GM11168 (cell line): ENCODE measurements at regions not wholly inside any gene's neighbourhood (a gene's known extent, or its start where the extent isn't known, plus 50 kb on each side); places are given as distances from the start of the nearest gene placed in this dataset.
"Not testable (repeated sequence)": the region's sequence is repeated elsewhere in the genome, so short reads cannot be mapped to it uniquely, and the experiment has no call there.

Experiments
- in situ Hi-C: fragments of 300-500 bp; cut with MboI; formaldehyde crosslinking; loops from one replicate; pipeline ENCODE4 v1.12.0; 2022; ENCODE audit warnings: low sequenced_read_pairs; ENCODE audit not compliant: unreplicated experiment

GRCh38 chr5:39652481-39652880, 227.7 kb upstream of the DAB2 start:
- in situ Hi-C loops: not testable (repeated sequence)

GRCh38 chr5:39652036-39652435, 227.3 kb upstream of the DAB2 start:
- in situ Hi-C loops: no loop called here

- in situ Hi-C loops: no loop called here
Observed at GRCh38 chr5:39650008-39650762, 225.4 kb upstream of the DAB2 start.

GRCh38 chr5:39648848-39649227, 224.1 kb upstream of the DAB2 start:
- in situ Hi-C loops: no loop called here

DNA sequence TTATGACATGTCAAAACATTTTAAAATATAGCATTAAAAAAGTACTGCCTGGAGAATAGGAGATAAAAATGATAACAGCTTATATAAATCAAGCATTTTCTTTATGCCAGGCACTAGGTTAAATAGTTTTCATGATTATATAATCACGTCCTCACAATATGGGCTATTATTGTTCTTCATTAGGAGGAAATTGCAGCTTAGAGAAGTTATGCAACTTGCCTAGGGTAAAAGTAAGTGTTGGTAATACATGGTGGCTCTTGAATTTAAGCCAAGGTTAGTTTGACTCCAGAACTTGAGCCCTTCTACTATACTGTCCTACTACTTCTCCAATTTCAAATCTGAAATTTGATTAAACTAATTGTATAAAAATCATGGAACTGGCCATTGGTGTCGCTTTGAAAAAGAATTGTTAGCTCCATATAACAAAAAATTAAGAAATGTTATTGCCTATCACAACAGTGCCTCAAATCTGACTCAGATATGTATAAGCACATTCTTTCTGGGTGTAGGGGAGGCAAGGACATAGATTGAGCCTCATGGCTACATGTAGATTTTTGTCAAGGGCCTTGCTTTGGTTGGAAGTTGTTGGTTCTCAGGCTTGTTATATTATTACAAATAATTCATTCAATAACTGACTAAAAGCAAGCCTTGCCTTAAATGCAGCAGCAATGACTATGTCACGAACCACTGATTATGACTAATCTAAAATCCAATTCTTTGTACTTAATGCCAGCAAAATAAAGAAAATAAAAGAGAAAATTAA, 223.5 kb upstream of the DAB2 start:
- in situ Hi-C loops: no loop called here

DNA sequence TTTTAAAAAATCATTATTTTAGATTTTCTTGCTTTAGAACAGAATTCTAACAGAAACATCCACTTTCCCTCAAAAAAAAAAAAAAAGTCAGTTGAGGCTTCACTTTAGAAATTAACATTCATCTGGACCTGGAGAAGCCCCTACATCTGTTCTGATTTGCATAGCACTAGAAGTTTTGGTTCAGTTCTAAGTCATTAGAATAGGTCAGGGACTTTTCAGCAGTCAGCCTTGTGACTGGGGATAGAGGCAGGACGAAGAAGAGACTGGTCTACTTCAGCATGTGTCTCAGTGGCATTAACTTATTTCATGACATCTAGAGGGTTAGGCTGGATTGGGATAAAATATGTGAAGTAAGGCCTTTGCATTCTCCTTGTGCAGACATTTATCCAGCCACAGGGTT, 215.8 kb upstream of the DAB2 start:
- in situ Hi-C loops: no loop called here

GRCh38 chr5:39639618-39640089, 214.9 kb upstream of the DAB2 start:
- in situ Hi-C loops: no loop called here

- in situ Hi-C loops: no loop called here
Observed at GRCh38 chr5:39638813-39639212, 214.0 kb upstream of the DAB2 start.

GRCh38 chr5:39633057-39633456, 208.3 kb upstream of the DAB2 start:
- in situ Hi-C loops: no loop called here

GRCh38 chr5:39631958-39632357, 207.2 kb upstream of the DAB2 start:
- in situ Hi-C loops: no loop called here

DNA sequence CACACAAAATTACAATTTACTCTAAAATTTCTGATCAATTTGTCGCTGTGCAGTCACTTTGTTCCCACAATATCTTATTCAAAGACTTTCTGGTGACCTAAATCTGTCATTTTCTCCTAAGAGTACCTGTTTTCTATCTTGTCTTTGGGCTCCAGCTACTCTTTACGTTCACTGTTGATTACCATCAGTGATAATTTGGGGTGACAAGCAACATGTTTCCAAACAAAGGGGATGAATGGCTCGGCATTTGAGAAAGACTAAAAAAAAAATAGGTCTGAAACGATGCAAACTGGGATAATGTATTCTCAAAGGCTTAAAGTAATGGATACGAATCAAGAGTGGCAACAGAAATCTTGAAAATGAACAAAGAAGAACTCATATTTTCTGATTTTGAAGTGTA, 205.2 kb upstream of the DAB2 start:
- in situ Hi-C loops: no loop called here

- in situ Hi-C loops: no loop called here
Observed at GRCh38 chr5:39628348-39628747, 203.6 kb upstream of the DAB2 start.

GRCh38 chr5:39624890-39625289, 200.1 kb upstream of the DAB2 start:
- in situ Hi-C loops: no loop called here

GRCh38 chr5:39624268-39624886, 199.6 kb upstream of the DAB2 start:
- in situ Hi-C loops: no loop called here

GRCh38 chr5:39623291-39623865, 198.6 kb upstream of the DAB2 start:
- in situ Hi-C loops: no loop called here

DNA sequence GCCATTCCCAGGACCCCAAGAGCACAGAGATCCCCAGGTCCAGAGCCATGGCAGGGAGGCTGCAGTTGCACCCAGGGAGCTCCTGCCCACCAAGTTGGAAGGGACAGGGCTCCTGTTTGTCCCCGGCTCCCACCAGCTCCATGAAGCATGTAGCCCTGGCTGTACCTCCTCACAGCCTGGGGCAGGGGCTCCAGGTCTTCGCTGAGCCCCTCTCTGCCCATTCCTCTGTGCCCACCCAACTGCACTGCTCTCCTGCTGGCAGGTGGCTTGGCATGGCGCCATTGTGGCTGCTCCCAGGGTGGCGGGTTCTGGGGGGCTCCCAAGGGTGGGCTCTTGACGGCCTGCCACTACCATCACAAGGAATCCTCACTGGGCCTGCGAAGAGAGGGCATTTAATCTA, 197.5 kb upstream of the DAB2 start:
- in situ Hi-C loops: no loop called here

GRCh38 chr5:39619168-39619818, 194.5 kb upstream of the DAB2 start:
- in situ Hi-C loops: no loop called here

- in situ Hi-C loops: no loop called here
Observed at GRCh38 chr5:39618391-39618790, 193.6 kb upstream of the DAB2 start.

GRCh38 chr5:39616131-39616530, 191.4 kb upstream of the DAB2 start:
- in situ Hi-C loops: no loop called here

DNA sequence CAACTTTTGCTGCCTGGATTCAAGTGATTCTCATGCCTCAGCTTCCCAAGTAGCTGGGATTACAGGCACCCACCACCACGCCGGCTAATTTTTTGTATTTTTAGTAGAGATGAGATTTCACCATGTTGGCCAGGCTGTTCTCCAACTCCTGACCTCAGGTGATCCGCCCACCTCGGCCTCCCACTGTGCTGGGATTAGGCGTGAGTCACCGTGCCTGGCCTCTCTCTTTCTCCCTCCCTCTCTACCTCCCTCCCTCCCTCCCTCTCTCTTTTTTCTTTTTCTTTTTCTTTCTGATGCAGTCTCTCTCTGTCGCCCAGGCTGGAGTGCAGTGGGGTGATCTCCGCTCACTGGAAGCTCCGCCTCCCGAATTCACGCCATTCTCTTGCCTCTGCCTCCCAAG, 186.3 kb upstream of the DAB2 start:
- in situ Hi-C loops: not testable (repeated sequence)
